ENCODE measurements at regions not wholly inside any gene's neighbourhood (a gene's known extent, or its start where the extent isn't known, plus 50 kb on each side); places are given as distances from the start of the nearest gene placed in this dataset.

DNA sequence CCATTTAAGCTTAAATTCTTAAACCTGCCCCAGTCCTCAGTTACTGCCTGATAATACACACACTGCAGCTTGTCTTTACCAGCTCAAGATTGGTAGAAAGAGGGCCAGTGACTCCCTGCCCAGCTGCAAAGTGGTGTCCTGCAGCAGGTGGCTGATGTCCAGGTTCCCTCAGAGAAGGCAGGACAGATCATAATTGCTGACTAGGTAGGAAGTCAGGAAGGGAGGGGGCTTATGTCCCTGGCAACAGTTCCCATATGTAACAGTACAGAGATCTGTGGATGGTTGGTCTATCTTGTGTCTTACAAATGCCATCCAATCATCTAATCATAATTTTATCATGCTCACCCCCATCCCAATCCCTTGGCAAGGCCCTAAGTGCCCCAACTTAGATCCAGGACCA is 492.1 kb upstream of the PPP2R3A start:
- no peak for DNase-seq (ENCODE audit: low read depth)

- no peak for DNase-seq (ENCODE audit: low read depth)
Measured at GRCh38 chr3:135487261-135487660, 478.3 kb upstream of the PPP2R3A start.

GRCh38 chr3:135490219-135490915 is 475.2 kb upstream of the PPP2R3A start:
- DNase-seq (ENCODE audit: low read depth): no peak

GRCh38 chr3:135491491-135492205 is 473.9 kb upstream of the PPP2R3A start:
- DNase-seq (ENCODE audit: low read depth): no peak

- no peak for DNase-seq (ENCODE audit: low read depth)
Measured at GRCh38 chr3:135495891-135496290, 469.6 kb upstream of the PPP2R3A start.

GRCh38 chr3:135497979-135498378 is 467.5 kb upstream of the PPP2R3A start:
- DNase-seq (ENCODE audit: low read depth): no peak

GRCh38 chr3:135499426-135499825 is 466.1 kb upstream of the PPP2R3A start:
- DNase-seq (ENCODE audit: low read depth): peak; percentile 1

GRCh38 chr3:135500034-135500433 is 465.5 kb upstream of the PPP2R3A start:
- no peak for DNase-seq (ENCODE audit: low read depth)

DNA sequence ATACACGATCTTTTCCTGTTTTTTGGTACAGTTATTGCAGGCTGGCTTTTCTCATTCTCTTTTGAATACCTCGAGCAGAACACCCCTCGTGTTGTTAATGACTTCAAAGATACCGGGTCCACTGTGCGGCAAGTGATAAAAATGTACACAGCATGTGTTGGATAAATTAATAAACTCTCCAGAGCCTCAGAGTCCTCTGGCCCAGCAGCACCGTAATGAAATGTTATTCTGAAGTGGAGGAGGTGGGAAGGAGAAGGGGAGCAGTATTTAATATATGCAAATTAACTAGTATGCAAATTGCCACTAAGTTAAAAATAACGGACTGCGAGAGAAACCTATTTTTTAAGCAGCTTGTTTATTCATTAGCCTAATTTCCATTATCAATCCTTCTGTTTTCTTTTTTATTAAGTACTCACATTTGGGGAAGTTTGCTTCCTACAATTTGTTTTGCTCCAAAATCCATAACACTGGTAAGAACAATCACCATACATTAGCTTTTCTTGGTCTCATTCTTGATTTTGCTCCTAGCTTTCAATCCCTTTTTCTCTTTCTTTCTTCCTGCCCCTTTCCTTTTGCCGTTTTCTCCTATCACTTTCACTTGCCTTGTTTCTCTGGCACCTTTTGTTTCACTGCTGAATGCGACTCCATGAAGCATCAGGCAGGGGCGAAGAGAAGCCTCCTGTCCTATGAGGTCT is 462.3 kb upstream of the PPP2R3A start:
- DNase-seq (ENCODE audit: low read depth): no peak

GRCh38 chr3:135503760-135504686 is 461.5 kb upstream of the PPP2R3A start:
- DNase-seq (ENCODE audit: low read depth): peak; percentile 52

- DNase-seq (ENCODE audit: low read depth): peak; percentile 51
Measured at GRCh38 chr3:135513106-135514059, 452.1 kb upstream of the PPP2R3A start.

DNA sequence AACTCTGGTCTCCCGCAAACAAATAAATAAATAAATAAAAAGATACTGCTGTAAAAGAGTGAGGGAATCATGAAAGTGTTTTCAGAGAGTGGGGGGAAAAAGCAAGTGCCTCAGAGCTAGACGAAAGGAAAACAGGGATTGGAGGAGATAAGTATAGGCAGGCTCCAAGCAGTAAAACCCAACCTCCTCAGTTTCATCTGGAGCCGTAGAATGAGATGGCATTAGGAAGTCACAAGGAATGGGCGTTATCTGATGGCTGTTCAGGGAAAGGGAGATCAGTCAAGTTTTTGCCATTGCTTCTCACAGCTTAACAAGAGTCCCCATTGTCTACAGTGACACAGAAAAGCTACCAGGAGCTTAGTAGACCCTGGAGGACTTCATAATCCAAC is 451.5 kb upstream of the PPP2R3A start:
- DNase-seq (ENCODE audit: low read depth): no peak

DNA sequence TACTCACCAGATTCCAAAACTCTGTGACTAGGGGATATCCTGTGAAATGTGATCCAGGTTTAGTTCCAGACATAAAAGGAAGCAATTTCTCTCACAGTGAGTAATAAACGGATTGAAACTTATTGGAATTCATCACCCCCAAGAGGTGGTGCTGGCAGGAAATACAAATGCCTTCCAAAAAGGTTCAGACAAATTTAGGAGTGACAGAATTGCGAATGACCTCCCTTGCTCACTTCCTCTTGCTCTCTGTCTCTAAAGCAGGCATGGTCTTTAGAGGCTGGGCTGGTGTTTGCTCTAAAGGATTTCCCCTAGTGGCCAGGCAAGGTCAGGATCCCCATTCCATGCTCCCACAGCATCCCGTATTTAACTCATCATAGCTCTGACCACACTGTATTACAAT is 449.4 kb upstream of the PPP2R3A start:
- DNase-seq (ENCODE audit: low read depth): peak; percentile 6

DNA sequence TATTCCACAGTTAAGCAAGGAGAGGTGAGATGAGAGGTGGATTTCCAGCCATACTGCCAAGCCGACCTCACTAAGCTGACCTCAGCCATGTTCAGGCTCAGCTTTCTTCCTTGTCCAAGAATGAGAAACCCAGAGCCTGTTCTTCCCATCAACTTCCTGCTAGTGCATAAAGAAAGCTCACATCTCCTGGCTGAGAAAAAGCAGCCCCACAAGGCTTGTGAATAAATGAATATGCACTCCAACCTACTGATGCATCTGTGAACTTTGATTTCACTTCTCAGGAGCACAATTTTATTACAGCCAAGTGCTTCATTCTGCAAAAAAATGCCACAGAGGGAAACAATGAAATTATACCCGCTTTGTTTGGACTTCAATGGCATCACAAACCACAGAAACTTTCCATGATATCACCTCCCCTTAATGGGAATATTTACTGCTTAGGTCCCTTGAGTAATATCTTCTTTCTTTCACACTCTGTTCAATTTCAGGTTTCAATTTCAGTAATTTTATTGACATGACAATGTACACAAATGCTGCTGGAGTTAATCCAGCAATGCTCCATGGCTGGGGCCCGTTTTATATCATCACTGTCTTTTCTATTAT is 437.0 kb upstream of the PPP2R3A start:
- DNase-seq (ENCODE audit: low read depth): peak; percentile 9

DNA sequence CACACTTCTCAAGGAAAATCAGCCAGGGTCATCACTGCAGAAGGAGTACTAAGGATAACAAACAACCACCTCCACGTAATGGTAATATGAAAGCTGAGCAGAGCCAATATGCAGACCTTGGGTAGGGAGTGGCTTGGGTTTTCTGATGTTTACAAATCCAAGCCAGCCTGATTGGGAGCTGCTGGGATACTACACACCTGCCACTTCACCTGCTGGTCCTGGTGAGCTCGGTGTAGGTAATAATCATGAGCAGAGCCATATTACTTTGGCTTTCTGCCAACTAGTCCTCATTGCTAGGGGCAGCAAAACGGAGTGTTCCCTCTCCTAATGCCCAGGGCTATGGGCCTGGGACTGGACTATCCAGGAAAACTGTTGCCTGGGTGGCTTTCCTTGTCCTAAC is 433.5 kb upstream of the PPP2R3A start:
- no peak for DNase-seq (ENCODE audit: low read depth)

- no peak for DNase-seq (ENCODE audit: low read depth)
Measured at GRCh38 chr3:135538123-135538522, 427.4 kb upstream of the PPP2R3A start.

- no peak for DNase-seq (ENCODE audit: low read depth)
Measured at GRCh38 chr3:135539351-135539750, 426.2 kb upstream of the PPP2R3A start.

GRCh38 chr3:135539854-135540253 is 425.7 kb upstream of the PPP2R3A start:
- DNase-seq (ENCODE audit: low read depth): no peak

DNA sequence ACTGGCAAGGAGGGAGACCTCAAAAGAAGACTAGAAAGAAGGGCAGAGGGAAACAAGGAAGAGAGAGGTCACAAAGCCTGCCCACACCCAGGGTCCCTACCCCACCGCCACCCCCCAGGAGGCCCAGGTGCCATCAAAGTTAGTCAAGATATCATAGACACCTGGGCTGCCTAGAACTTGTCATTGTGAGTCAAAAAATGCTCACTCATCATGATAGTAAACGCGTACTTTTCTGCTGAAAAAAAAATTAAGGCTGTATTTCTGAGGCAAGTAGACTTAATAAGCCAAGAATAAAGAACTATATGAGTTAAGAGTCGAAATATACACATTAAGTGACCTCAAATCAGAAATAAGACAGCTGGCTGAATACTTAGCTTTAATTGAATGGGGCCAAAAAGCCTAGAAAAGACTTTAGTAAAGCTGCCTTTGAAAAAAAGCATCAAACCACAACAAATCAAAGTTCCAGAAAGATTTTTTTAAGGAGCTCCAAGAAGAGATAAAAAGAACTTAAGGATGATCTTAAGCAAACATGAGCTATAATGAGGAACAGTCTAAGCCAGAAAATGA is 415.5 kb upstream of the PPP2R3A start:
- no peak for DNase-seq (ENCODE audit: low read depth)

DNA sequence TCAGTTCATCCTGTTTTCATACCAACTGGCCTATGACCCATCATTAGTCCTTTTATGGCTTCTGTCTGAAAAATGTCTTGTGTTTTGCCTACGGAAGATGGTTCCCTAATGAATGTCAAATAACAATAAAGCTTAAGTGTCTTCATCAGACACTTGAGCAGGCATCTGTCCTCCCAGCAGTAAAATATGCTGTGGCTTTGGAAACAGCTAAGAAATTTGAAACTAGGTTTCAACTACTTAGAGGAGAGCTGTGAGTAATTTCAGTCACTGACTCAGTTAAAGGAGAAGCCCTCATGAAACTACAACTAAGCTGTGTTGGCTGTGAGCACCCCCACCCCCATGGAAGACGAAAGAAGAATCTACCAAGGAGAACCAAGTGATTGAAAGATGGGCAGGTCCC is 409.4 kb upstream of the PPP2R3A start:
- DNase-seq (ENCODE audit: low read depth): no peak

Measured in renal cortical epithelial cell (primary cell).